ENCODE measurements at regions not wholly inside any gene's neighbourhood (a gene's known extent, or its start where the extent isn't known, plus 50 kb on each side); places are given as distances from the start of the nearest gene placed in this dataset.

DNA sequence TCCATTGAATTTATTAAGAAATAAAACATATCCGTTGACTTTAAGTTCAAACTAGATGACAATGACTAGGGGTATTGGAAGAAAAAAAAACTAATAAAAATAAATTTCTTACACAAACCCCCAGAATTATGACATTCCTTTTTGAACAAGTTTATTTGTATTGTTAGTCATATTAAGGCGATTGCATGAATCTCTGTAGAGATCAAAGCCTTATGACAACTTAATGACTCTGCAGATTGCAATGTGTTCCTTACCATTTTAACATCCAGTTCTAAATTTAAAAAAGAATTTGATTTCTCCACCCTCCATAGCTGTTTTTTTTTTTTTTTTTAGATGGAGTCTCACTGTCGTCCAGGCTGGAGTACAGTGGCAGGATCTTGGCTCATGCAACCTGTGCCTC is 189.8 kb upstream of the CEP162 start:
- DNase-seq (ENCODE audit: low read depth) (peak; percentile 48), FAIRE-seq (no peak)
- Histone ChIP-seq H3K4me3 (ENCODE audit: low read depth, low read length) (no peak overlapping the region), H3K36me3 (ENCODE audit: control insufficient read depth, insufficient read depth, low read length) (no peaks in the 10 kb centered on the region), H3K27me3 (ENCODE audit: control insufficient read depth, insufficient read depth, low read length) (peaks cover 2% of the 10 kb centered on the region)
- TF ChIP-seq CTCF (IDR thresholded peaks at IDR 0.05; ENCODE audit: insufficient read depth, low read length, severe bottlenecking) = no peak

- Histone ChIP-seq H3K27me3 (ENCODE audit: control insufficient read depth, insufficient read depth, low read length) (no peaks in the 10 kb centered on the region), H3K36me3 (ENCODE audit: control insufficient read depth, insufficient read depth, low read length) (no peaks in the 10 kb centered on the region), H3K4me3 (ENCODE audit: low read depth, low read length) (no peak overlapping the region)
- no peak for TF ChIP-seq CTCF (IDR thresholded peaks at IDR 0.05; ENCODE audit: insufficient read depth, low read length, severe bottlenecking)
- no peak for FAIRE-seq
- no peak for DNase-seq (ENCODE audit: low read depth)
Measured at GRCh38 chr6:84416043-84416657, 188.7 kb upstream of the CEP162 start.

GRCh38 chr6:84415517-84415916 is 188.1 kb upstream of the CEP162 start:
- TF ChIP-seq CTCF (IDR thresholded peaks at IDR 0.05; ENCODE audit: insufficient read depth, low read length, severe bottlenecking) = no peak
- DNase-seq (ENCODE audit: low read depth) = peak; percentile 21
- Histone ChIP-seq H3K36me3 (ENCODE audit: control insufficient read depth, insufficient read depth, low read length) (no peaks in the 10 kb centered on the region), H3K27me3 (ENCODE audit: control insufficient read depth, insufficient read depth, low read length) (no peaks in the 10 kb centered on the region), H3K4me3 (ENCODE audit: low read depth, low read length) (no peak overlapping the region)
- FAIRE-seq = no peak

DNA sequence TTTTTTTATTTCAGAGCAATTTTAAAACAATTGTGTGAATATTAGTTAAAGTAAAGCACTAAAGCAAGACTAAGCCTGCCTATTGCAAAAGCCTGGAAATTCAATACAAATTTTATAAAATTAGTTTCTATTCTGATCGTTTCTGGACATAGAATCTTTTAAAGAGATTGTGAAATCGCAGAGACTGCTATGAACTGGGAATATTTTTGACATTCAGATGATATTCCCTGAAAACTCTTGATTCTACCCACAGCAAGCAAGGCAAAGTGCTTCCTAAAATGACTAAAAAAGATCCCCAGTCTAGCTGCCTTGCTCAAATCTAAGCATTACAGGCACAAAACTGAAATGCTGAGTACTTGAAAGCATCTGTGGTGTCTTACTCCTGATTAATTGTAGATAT is 187.6 kb upstream of the CEP162 start:
- TF ChIP-seq CTCF (IDR thresholded peaks at IDR 0.05; ENCODE audit: insufficient read depth, low read length, severe bottlenecking) = no peak
- H3K4me3 ChIP-seq (ENCODE audit: low read depth, low read length) = no peak overlapping the region
- H3K36me3 ChIP-seq (ENCODE audit: control insufficient read depth, insufficient read depth, low read length) = no peaks in the 10 kb centered on the region
- no peaks in the 10 kb centered on the region for H3K27me3 ChIP-seq (ENCODE audit: control insufficient read depth, insufficient read depth, low read length)
- FAIRE-seq (no peak), DNase-seq (ENCODE audit: low read depth) (no peak)

DNA sequence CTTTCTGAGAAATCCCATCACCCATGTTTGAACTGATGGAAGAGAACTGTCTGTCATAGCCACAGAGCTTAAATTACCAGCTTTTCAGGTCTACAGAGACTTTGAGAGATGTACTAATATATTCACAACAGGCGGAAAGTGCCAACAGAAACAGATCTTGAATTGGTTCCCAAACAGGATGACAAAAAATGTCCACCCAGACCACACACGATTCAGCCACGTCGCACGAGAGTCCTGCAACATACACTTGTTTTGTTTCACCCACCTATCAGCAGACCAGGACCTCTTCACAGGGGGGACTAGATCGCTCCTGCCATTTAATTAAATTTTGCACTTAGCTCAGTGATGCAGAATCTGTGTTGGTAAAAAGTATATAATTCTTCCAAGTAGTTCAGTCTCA is 187.1 kb upstream of the CEP162 start:
- no peaks in the 10 kb centered on the region for H3K27me3 ChIP-seq (ENCODE audit: control insufficient read depth, insufficient read depth, low read length)
- H3K4me3 ChIP-seq (ENCODE audit: low read depth, low read length) = no peak overlapping the region
- no peak for TF ChIP-seq CTCF (IDR thresholded peaks at IDR 0.05; ENCODE audit: insufficient read depth, low read length, severe bottlenecking)
- no peak for FAIRE-seq
- no peak for DNase-seq (ENCODE audit: low read depth)
- no peaks in the 10 kb centered on the region for H3K36me3 ChIP-seq (ENCODE audit: control insufficient read depth, insufficient read depth, low read length)

GRCh38 chr6:84411060-84411629 is 183.7 kb upstream of the CEP162 start:
- Histone ChIP-seq H3K36me3 (ENCODE audit: control insufficient read depth, insufficient read depth, low read length) (no peaks in the 10 kb centered on the region), H3K27me3 (ENCODE audit: control insufficient read depth, insufficient read depth, low read length) (no peaks in the 10 kb centered on the region), H3K4me3 (ENCODE audit: low read depth, low read length) (no peak overlapping the region)
- no peak for TF ChIP-seq CTCF (IDR thresholded peaks at IDR 0.05; ENCODE audit: insufficient read depth, low read length, severe bottlenecking)
- DNase-seq (ENCODE audit: low read depth) (peak; percentile 48), FAIRE-seq (no peak)

All from bronchial epithelial cell (primary cell).